ENCODE measurements at regions not wholly inside any gene's neighbourhood (a gene's known extent, or its start where the extent isn't known, plus 50 kb on each side); places are given as distances from the start of the nearest gene placed in this dataset.

- no peak for DNase-seq (ENCODE audit: low read depth)
These were observed 138.7 kb upstream of the PPP1R26 start for GRCh38 chr9:135340726-135341475.

- no peak for DNase-seq (ENCODE audit: low read depth)
These were observed 137.9 kb upstream of the PPP1R26 start for GRCh38 chr9:135341612-135342169.

- DNase-seq (ENCODE audit: low read depth) = no peak
These were observed 137.1 kb upstream of the PPP1R26 start for GRCh38 chr9:135342206-135343130.

- no peak for DNase-seq (ENCODE audit: low read depth)
These were observed 136.4 kb upstream of the PPP1R26 start for GRCh38 chr9:135343136-135343535.

- DNase-seq (ENCODE audit: low read depth) = peak; percentile 12
These were observed 135.6 kb upstream of the PPP1R26 start for GRCh38 chr9:135343837-135344522.

GRCh38 chr9:135344523-135344901 lies 135.1 kb upstream of the PPP1R26 start:
- DNase-seq (ENCODE audit: low read depth) = no peak

GRCh38 chr9:135344915-135345500 lies 134.6 kb upstream of the PPP1R26 start:
- no peak for DNase-seq (ENCODE audit: low read depth)

- DNase-seq (ENCODE audit: low read depth) = no peak
These were observed 133.7 kb upstream of the PPP1R26 start for GRCh38 chr9:135345775-135346433.

GRCh38 chr9:135346438-135347050 lies 133.0 kb upstream of the PPP1R26 start:
- no peak for DNase-seq (ENCODE audit: low read depth)

GRCh38 chr9:135347461-135347860 lies 132.1 kb upstream of the PPP1R26 start:
- no peak for DNase-seq (ENCODE audit: low read depth)

- DNase-seq (ENCODE audit: low read depth) = no peak
These were observed 131.3 kb upstream of the PPP1R26 start for GRCh38 chr9:135348076-135348787.

- no peak for DNase-seq (ENCODE audit: low read depth)
These were observed 130.8 kb upstream of the PPP1R26 start for GRCh38 chr9:135348788-135349150.

GRCh38 chr9:135349212-135350002 lies 130.2 kb upstream of the PPP1R26 start:
- no peak for DNase-seq (ENCODE audit: low read depth)

- no peak for DNase-seq (ENCODE audit: low read depth)
These were observed 129.6 kb upstream of the PPP1R26 start for GRCh38 chr9:135350003-135350315.

- no peak for DNase-seq (ENCODE audit: low read depth)
These were observed 125.6 kb upstream of the PPP1R26 start for GRCh38 chr9:135353935-135354334.

GRCh38 chr9:135355521-135356011 lies 124.0 kb upstream of the PPP1R26 start:
- DNase-seq (ENCODE audit: low read depth) = no peak

- DNase-seq (ENCODE audit: low read depth) = no peak
These were observed 123.6 kb upstream of the PPP1R26 start for GRCh38 chr9:135356021-135356420.

- no peak for DNase-seq (ENCODE audit: low read depth)
These were observed 122.8 kb upstream of the PPP1R26 start for GRCh38 chr9:135356796-135357195.

GRCh38 chr9:135357863-135358551 lies 121.6 kb upstream of the PPP1R26 start:
- DNase-seq (ENCODE audit: low read depth) = no peak
